ENCODE measurements at regions not wholly inside any gene's neighbourhood (a gene's known extent, or its start where the extent isn't known, plus 50 kb on each side); places are given as distances from the start of the nearest gene placed in this dataset.

GRCh38 chr4:178784491-178784890, 1342.3 kb upstream of the AGA start:
- TF ChIP-seq, protein P1, sequence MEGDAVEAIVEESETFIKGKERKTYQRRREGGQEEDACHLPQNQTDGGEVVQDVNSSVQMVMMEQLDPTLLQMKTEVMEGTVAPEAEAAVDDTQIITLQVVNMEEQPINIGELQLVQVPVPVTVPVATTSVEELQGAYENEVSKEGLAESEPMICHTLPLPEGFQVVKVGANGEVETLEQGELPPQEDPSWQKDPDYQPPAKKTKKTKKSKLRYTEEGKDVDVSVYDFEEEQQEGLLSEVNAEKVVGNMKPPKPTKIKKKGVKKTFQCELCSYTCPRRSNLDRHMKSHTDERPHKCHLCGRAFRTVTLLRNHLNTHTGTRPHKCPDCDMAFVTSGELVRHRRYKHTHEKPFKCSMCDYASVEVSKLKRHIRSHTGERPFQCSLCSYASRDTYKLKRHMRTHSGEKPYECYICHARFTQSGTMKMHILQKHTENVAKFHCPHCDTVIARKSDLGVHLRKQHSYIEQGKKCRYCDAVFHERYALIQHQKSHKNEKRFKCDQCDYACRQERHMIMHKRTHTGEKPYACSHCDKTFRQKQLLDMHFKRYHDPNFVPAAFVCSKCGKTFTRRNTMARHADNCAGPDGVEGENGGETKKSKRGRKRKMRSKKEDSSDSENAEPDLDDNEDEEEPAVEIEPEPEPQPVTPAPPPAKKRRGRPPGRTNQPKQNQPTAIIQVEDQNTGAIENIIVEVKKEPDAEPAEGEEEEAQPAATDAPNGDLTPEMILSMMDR (IDR thresholded peaks at IDR 0.05), result no peak
- TF ChIP-seq POLR2A (IDR thresholded peaks at IDR 0.05), result no peak
